ENCODE measurements at regions not wholly inside any gene's neighbourhood (a gene's known extent, or its start where the extent isn't known, plus 50 kb on each side); places are given as distances from the start of the nearest gene placed in this dataset.

DNA sequence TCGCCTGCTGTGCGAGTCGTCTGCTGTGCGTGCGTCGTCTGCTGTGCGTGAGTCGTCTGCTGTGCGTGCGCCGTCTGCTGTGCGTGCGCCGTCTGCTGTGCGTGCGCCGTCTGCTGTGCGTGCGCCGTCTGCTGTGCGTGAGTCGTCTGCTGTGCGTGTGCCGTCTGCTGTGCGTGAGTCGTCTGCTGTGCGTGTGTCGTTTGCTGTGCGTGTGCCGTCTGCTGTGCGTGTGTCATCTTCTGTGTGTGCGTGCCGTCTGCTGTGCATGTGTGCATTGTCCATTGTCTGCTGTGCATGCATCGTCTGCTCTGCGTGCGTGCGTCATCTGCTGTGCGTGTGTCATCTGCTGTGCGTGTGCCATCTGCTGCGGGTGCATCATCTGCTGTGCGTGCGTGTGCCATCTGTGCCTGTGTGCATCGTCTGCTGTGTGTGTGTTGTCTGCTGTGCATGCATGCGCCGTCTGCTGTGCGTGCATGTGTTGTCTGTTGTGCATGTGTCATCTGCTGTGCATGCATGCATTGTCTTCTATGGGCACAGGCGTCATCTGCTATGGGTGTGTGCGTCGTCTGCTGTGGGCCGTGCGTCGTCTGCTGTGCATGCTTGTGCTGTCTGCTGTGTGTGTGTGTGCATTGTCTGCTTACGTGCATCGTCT lies 68.6 kb upstream of the IRX4 start:
- H3K36me3 Mint-ChIP-seq (ENCODE audit: low read depth), result peaks cover 5% of the 10 kb centered on the region; the same call in 2 of the 3 replicates
- H3K4me2 ChIP-seq, result no peak overlapping the region
- H3K27me3 ChIP-seq (ENCODE audit: insufficient read depth), result no peaks in the 10 kb centered on the region
- no peaks in the 10 kb centered on the region; the same call in 1 of the 2 replicates for H3F3A ChIP-seq (replicated peaks; ENCODE audit: low read depth)
- no peaks in the 10 kb centered on the region for H3K36me3 ChIP-seq (ENCODE audit: insufficient read depth)
- peaks cover 6% of the 10 kb centered on the region; the same call in 2 of the 3 replicates for H3K9me3 Mint-ChIP-seq
- no peak overlapping the region for H3K4me3 ChIP-seq
- DNase-seq (ENCODE audit: low spot score) (no peak), ATAC-seq (no peak)
- H3K27me3 Mint-ChIP-seq (ENCODE audit: insufficient read depth, low read depth, poor library complexity), result peaks cover 5% of the 10 kb centered on the region
- peaks cover 9% of the 10 kb centered on the region for H3K4me1 ChIP-seq (ENCODE audit: insufficient read depth)
- no peaks in the 10 kb centered on the region for H3K79me2 ChIP-seq (replicated peaks; ENCODE audit: insufficient read depth)
- no peak overlapping the region for H3K4me3 Mint-ChIP-seq
- TF ChIP-seq POLR2AphosphoS5 (IDR thresholded peaks at IDR 0.05; ENCODE audit: low read depth) (no peak), CTCF (conservative IDR thresholded peaks at IDR 0.05; ENCODE audit: low read depth in 2 of 2) (no peak), JUNB (IDR thresholded peaks at IDR 0.05; ENCODE audit: unreplicated experiment) (no peak), ZNF331 (CRISPR knock-in tag; IDR thresholded peaks at IDR 0.05; ENCODE audit: low read depth) (no peak), EZH2 (IDR thresholded peaks at IDR 0.05; ENCODE audit: low read depth, unreplicated experiment) (no peak), CREB1 (CRISPR knock-in tag; IDR thresholded peaks at IDR 0.05; ENCODE audit: low read depth) (no peak), STAT1 (IDR thresholded peaks at IDR 0.05; ENCODE audit: unreplicated experiment) (no peak), NANOG (IDR thresholded peaks at IDR 0.05; ENCODE audit: borderline replicate concordance) (no peak), ZNF114 (CRISPR knock-in tag; IDR thresholded peaks at IDR 0.05) (no peak), EZH2phosphoT487 (IDR thresholded peaks at IDR 0.05; ENCODE audit: unreplicated experiment) (no peak)
- TF ChIP-seq, protein P1, sequence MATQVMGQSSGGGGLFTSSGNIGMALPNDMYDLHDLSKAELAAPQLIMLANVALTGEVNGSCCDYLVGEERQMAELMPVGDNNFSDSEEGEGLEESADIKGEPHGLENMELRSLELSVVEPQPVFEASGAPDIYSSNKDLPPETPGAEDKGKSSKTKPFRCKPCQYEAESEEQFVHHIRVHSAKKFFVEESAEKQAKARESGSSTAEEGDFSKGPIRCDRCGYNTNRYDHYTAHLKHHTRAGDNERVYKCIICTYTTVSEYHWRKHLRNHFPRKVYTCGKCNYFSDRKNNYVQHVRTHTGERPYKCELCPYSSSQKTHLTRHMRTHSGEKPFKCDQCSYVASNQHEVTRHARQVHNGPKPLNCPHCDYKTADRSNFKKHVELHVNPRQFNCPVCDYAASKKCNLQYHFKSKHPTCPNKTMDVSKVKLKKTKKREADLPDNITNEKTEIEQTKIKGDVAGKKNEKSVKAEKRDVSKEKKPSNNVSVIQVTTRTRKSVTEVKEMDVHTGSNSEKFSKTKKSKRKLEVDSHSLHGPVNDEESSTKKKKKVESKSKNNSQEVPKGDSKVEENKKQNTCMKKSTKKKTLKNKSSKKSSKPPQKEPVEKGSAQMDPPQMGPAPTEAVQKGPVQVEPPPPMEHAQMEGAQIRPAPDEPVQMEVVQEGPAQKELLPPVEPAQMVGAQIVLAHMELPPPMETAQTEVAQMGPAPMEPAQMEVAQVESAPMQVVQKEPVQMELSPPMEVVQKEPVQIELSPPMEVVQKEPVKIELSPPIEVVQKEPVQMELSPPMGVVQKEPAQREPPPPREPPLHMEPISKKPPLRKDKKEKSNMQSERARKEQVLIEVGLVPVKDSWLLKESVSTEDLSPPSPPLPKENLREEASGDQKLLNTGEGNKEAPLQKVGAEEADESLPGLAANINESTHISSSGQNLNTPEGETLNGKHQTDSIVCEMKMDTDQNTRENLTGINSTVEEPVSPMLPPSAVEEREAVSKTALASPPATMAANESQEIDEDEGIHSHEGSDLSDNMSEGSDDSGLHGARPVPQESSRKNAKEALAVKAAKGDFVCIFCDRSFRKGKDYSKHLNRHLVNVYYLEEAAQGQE (IDR thresholded peaks at IDR 0.05; ENCODE audit: unreplicated experiment), result no peak
- TF ChIP-seq, protein P2, sequence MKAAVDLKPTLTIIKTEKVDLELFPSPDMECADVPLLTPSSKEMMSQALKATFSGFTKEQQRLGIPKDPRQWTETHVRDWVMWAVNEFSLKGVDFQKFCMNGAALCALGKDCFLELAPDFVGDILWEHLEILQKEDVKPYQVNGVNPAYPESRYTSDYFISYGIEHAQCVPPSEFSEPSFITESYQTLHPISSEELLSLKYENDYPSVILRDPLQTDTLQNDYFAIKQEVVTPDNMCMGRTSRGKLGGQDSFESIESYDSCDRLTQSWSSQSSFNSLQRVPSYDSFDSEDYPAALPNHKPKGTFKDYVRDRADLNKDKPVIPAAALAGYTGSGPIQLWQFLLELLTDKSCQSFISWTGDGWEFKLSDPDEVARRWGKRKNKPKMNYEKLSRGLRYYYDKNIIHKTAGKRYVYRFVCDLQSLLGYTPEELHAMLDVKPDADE (IDR thresholded peaks at IDR 0.05), result no peak
- TF ChIP-seq, protein P3, sequence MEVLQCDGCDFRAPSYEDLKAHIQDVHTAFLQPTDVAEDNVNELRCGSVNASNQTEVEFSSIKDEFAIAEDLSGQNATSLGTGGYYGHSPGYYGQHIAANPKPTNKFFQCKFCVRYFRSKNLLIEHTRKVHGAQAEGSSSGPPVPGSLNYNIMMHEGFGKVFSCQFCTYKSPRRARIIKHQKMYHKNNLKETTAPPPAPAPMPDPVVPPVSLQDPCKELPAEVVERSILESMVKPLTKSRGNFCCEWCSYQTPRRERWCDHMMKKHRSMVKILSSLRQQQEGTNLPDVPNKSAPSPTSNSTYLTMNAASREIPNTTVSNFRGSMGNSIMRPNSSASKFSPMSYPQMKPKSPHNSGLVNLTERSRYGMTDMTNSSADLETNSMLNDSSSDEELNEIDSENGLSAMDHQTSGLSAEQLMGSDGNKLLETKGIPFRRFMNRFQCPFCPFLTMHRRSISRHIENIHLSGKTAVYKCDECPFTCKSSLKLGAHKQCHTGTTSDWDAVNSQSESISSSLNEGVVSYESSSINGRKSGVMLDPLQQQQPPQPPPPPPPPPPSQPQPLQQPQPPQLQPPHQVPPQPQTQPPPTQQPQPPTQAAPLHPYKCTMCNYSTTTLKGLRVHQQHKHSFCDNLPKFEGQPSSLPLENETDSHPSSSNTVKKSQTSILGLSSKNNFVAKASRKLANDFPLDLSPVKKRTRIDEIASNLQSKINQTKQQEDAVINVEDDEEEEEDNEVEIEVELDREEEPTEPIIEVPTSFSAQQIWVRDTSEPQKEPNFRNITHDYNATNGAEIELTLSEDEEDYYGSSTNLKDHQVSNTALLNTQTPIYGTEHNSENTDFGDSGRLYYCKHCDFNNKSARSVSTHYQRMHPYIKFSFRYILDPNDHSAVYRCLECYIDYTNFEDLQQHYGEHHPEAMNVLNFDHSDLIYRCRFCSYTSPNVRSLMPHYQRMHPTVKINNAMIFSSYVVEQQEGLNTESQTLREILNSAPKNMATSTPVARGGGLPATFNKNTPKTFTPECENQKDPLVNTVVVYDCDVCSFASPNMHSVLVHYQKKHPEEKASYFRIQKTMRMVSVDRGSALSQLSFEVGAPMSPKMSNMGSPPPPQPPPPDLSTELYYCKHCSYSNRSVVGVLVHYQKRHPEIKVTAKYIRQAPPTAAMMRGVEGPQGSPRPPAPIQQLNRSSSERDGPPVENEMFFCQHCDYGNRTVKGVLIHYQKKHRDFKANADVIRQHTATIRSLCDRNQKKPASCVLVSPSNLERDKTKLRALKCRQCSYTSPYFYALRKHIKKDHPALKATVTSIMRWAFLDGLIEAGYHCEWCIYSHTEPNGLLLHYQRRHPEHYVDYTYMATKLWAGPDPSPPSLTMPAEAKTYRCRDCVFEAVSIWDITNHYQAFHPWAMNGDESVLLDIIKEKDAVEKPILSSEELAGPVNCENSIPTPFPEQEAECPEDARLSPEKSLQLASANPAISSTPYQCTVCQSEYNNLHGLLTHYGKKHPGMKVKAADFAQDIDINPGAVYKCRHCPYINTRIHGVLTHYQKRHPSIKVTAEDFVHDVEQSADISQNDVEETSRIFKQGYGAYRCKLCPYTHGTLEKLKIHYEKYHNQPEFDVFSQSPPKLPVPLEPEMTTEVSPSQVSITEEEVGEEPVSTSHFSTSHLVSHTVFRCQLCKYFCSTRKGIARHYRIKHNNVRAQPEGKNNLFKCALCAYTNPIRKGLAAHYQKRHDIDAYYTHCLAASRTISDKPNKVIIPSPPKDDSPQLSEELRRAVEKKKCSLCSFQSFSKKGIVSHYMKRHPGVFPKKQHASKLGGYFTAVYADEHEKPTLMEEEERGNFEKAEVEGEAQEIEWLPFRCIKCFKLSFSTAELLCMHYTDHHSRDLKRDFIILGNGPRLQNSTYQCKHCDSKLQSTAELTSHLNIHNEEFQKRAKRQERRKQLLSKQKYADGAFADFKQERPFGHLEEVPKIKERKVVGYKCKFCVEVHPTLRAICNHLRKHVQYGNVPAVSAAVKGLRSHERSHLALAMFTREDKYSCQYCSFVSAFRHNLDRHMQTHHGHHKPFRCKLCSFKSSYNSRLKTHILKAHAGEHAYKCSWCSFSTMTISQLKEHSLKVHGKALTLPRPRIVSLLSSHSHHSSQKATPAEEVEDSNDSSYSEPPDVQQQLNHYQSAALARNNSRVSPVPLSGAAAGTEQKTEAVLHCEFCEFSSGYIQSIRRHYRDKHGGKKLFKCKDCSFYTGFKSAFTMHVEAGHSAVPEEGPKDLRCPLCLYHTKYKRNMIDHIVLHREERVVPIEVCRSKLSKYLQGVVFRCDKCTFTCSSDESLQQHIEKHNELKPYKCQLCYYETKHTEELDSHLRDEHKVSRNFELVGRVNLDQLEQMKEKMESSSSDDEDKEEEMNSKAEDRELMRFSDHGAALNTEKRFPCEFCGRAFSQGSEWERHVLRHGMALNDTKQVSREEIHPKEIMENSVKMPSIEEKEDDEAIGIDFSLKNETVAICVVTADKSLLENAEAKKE (CRISPR knock-in tag; IDR thresholded peaks at IDR 0.05), result no peak
- no peaks in the 10 kb centered on the region for H3K9me2 ChIP-seq (ENCODE audit: insufficient read depth)
- H2AFZ ChIP-seq, result no peak overlapping the region
- no peak overlapping the region for H3K27ac ChIP-seq (ENCODE audit: low read depth)
- H4K20me1 ChIP-seq (replicated peaks; ENCODE audit: insufficient read depth), result no peaks in the 10 kb centered on the region
- no peak overlapping the region for H3K27ac Mint-ChIP-seq
- H3K4me1 Mint-ChIP-seq, result peaks cover 34% of the 10 kb centered on the region

Data from GM23338 (cell line).